EH (cell line): ENCODE measurements at regions not wholly inside any gene's neighbourhood (a gene's known extent, or its start where the extent isn't known, plus 50 kb on each side); places are given as distances from the start of the nearest gene placed in this dataset.
"Not testable (repeated sequence)": the region's sequence is repeated elsewhere in the genome, so short reads cannot be mapped to it uniquely, and the experiment has no call there.

Experiments used
- DNase-seq: peaks from one replicate; pipeline ENCODE4 v3.0.0-alpha.2; 2015; ENCODE audit warnings: low read depth

GRCh38 chr2:175414191-175414881 is 232.8 kb upstream of the ATP5MC3 start:
- no peak for DNase-seq

- not testable (repeated sequence) for DNase-seq
These were observed 229.4 kb upstream of the ATP5MC3 start for GRCh38 chr2:175410941-175411340.

GRCh38 chr2:175404839-175405238 is 223.3 kb upstream of the ATP5MC3 start:
- DNase-seq: no peak

- no peak for DNase-seq
These were observed 222.2 kb upstream of the ATP5MC3 start for GRCh38 chr2:175403599-175404221.

GRCh38 chr2:175402571-175402970 is 221.1 kb upstream of the ATP5MC3 start:
- no peak for DNase-seq

- DNase-seq: no peak
These were observed 220.5 kb upstream of the ATP5MC3 start for GRCh38 chr2:175401956-175402469.

- no peak for DNase-seq
These were observed 219.5 kb upstream of the ATP5MC3 start for GRCh38 chr2:175400975-175401374.

- DNase-seq: no peak
These were observed 217.8 kb upstream of the ATP5MC3 start for GRCh38 chr2:175399326-175399725.

GRCh38 chr2:175398848-175399247 is 217.3 kb upstream of the ATP5MC3 start:
- no peak for DNase-seq

GRCh38 chr2:175396696-175397095 is 215.2 kb upstream of the ATP5MC3 start:
- DNase-seq: no peak

GRCh38 chr2:175393851-175394250 is 212.3 kb upstream of the ATP5MC3 start:
- DNase-seq: no peak

- DNase-seq: no peak
These were observed 201.8 kb upstream of the ATP5MC3 start for GRCh38 chr2:175383286-175383685.

GRCh38 chr2:175373729-175374128 is 192.2 kb upstream of the ATP5MC3 start:
- no peak for DNase-seq

GRCh38 chr2:175372704-175373701 is 191.5 kb upstream of the ATP5MC3 start:
- peak; percentile 35 for DNase-seq

- DNase-seq: no peak
These were observed 189.9 kb upstream of the ATP5MC3 start for GRCh38 chr2:175371378-175371777.

- DNase-seq: peak; percentile 51
These were observed 185.3 kb upstream of the ATP5MC3 start for GRCh38 chr2:175366815-175367214.

GRCh38 chr2:175363699-175364098 is 182.2 kb upstream of the ATP5MC3 start:
- DNase-seq: no peak

GRCh38 chr2:175362331-175362730 is 180.8 kb upstream of the ATP5MC3 start:
- DNase-seq: no peak

- DNase-seq: no peak
These were observed 178.2 kb upstream of the ATP5MC3 start for GRCh38 chr2:175359710-175360109.

- DNase-seq: no peak
These were observed 175.4 kb upstream of the ATP5MC3 start for GRCh38 chr2:175356901-175357300.

GRCh38 chr2:175355246-175355645 is 173.7 kb upstream of the ATP5MC3 start:
- no peak for DNase-seq

- no peak for DNase-seq
These were observed 171.8 kb upstream of the ATP5MC3 start for GRCh38 chr2:175353275-175353674.
